ENCODE measurements at regions not wholly inside any gene's neighbourhood (a gene's known extent, or its start where the extent isn't known, plus 50 kb on each side); places are given as distances from the start of the nearest gene placed in this dataset.
A peak's percentile ranks its signal among the peaks of the same experiment; 100 is the strongest.

GRCh38 chr2:66888791-66889631, 454.1 kb downstream of the MEIS1 start:
- H3K4me3 ChIP-seq (replicated peaks in 1 of 2; ENCODE audit: low read depth in 2 of 2, low read length in 2 of 2) = no peak overlapping the region
- no peak for TF ChIP-seq CTCF (IDR thresholded peaks at IDR 0.05; ENCODE audit: low read depth, low read length)
- DNase-seq (ENCODE audit: low read depth in 2 of 2) = peak; percentile 94 to 96

GRCh38 chr2:66889632-66889882, 454.6 kb downstream of the MEIS1 start:
- no peak overlapping the region for H3K4me3 ChIP-seq (replicated peaks in 1 of 2; ENCODE audit: low read depth in 2 of 2, low read length in 2 of 2)
- TF ChIP-seq CTCF (IDR thresholded peaks at IDR 0.05; ENCODE audit: low read depth, low read length) = no peak
- no peak for DNase-seq (ENCODE audit: low read depth in 2 of 2)

- DNase-seq (ENCODE audit: low read depth in 2 of 2) = no peak
- no peak for TF ChIP-seq CTCF (IDR thresholded peaks at IDR 0.05; ENCODE audit: low read depth, low read length)
Observed at GRCh38 chr2:66890166-66890742, 455.3 kb downstream of the MEIS1 start.

GRCh38 chr2:66895206-66895605, 460.3 kb downstream of the MEIS1 start:
- no peak for TF ChIP-seq CTCF (IDR thresholded peaks at IDR 0.05; ENCODE audit: low read depth, low read length)
- no peak overlapping the region for H3K4me3 ChIP-seq (replicated peaks in 1 of 2; ENCODE audit: low read depth in 2 of 2, low read length in 2 of 2)
- DNase-seq (ENCODE audit: low read depth in 2 of 2) = no peak

More at GRCh38 chr2:66890166-66890742, 455.3 kb downstream of the MEIS1 start:
- H3K4me3 ChIP-seq (replicated peaks in 1 of 2; ENCODE audit: low read depth in 2 of 2, low read length in 2 of 2) = no peak overlapping the region

- H3K4me3 ChIP-seq (replicated peaks in 1 of 2; ENCODE audit: low read depth in 2 of 2, low read length in 2 of 2) = no peak overlapping the region
- TF ChIP-seq CTCF (IDR thresholded peaks at IDR 0.05; ENCODE audit: low read depth, low read length) = no peak
- DNase-seq (ENCODE audit: low read depth in 2 of 2) = no peak
Observed at GRCh38 chr2:66896131-66896530, 461.2 kb downstream of the MEIS1 start.

- no peak for TF ChIP-seq CTCF (IDR thresholded peaks at IDR 0.05; ENCODE audit: low read depth, low read length)
- DNase-seq (ENCODE audit: low read depth in 2 of 2) = peak; percentile 42 to 79
- H3K4me3 ChIP-seq (replicated peaks in 1 of 2; ENCODE audit: low read depth in 2 of 2, low read length in 2 of 2) = no peak overlapping the region
Observed at GRCh38 chr2:66897181-66897580, 462.3 kb downstream of the MEIS1 start.
